ENCODE measurements at regions not wholly inside any gene's neighbourhood (a gene's known extent, or its start where the extent isn't known, plus 50 kb on each side); places are given as distances from the start of the nearest gene placed in this dataset.
"Not testable (repeated sequence)": the region's sequence is repeated elsewhere in the genome, so short reads cannot be mapped to it uniquely, and the experiment has no call there.

DNA sequence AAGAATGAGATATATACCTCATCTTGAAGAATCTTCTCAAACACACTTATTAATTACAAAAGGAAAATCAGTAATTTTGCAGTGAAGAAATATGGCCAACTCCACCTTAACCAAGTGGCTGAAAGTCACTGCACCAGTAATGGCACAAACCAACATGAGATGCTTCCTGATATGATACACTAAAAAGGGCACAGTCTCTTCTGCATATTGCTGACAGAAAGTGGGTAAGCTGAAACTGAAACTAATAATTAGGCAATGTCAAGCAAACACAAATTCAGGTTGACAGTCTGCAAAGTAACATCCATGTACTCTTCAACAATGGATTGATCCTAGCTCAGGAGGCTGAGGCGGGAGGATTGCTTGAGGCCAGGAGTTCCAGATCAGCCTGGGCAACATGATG, 56.1 kb downstream of the ZNF22 start:
- peaks cover 11% of the 10 kb centered on the region for H3K27me3 Mint-ChIP-seq
- CTCF ChIA-PET; H3K4me1 Mint-ChIP-seq; H3K4me3 Mint-ChIP-seq; H3K9me3 Mint-ChIP-seq (ENCODE audit: low read depth); intact Hi-C loops (cut with DNase I, micrococcal nuclease); POLR2A ChIA-PET; H3K36me3 Mint-ChIP-seq (ENCODE audit: low read depth); H3K27ac Mint-ChIP-seq; DNase-seq; ATAC-seq: not testable (repeated sequence)

DNA sequence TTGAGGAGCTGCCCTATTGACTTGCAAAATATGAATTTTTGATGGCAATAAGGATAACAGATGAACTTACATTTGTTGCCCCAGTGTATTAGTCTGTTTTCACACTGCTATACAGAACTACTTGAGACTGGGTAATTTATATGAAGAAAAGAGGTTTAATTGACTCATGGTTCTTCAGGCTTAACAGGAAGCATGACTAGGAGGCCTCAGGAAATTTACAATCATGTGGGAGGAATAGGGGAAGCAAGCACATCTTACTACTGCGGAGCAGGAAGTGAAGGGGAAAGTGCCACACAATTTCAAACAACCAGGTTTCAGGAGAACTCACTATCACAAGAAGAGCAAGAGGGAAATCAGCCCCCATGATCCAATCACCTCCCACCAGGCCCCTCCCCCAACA, 57.9 kb downstream of the ZNF22 start:
- Mint-ChIP-seq H3K36me3 (ENCODE audit: low read depth) (no peaks in the 10 kb centered on the region), H3K4me3 (no peak overlapping the region), H3K9me3 (ENCODE audit: low read depth) (no peaks in the 10 kb centered on the region), H3K27ac (no peak overlapping the region), H3K4me1 (peaks cover 6% of the 10 kb centered on the region), H3K27me3 (peaks cover 9% of the 10 kb centered on the region)
- DNase-seq = no peak
- intact Hi-C loops (cut with DNase I, micrococcal nuclease) = no loop called here
- no peak for ATAC-seq
- POLR2A ChIA-PET = no interaction called here
- CTCF ChIA-PET = no interaction called here

DNA sequence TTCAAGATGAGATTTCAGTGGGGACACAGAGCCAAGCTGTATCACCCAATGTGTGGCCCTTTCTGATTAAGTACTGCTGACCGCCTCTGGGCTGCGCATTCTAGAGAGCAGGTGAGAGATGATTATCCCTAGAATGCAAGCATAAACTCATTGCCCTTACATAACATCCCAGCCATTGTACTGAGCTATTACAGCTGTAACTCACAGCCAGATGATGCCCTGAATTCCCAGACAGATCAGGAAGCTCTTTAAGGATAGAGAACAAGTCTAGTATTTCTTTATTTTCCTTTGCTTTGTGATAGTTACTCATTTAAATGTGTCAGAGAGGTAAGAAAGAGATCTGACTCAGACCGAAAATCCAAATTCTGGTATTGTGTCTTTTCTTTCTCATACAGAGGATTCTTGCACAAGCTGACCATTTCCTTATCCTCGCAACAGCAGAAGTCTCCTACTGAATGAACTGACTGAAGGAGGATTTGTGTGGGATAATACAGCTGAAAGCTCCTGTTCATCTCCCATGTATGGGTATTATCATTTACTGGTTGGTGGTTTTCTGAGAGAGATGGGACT, 58.4 kb downstream of the ZNF22 start:
- ATAC-seq (peak; percentile 33), DNase-seq (no peak)
- intact Hi-C loops (cut with DNase I, micrococcal nuclease) = no loop called here
- H3K4me1 Mint-ChIP-seq = peaks cover 6% of the 10 kb centered on the region
- ChIA-PET POLR2A (no interaction called here), CTCF (no interaction called here)
- peaks cover 7% of the 10 kb centered on the region for H3K27me3 Mint-ChIP-seq
- H3K9me3 Mint-ChIP-seq (ENCODE audit: low read depth) = no peaks in the 10 kb centered on the region
- no peaks in the 10 kb centered on the region for H3K36me3 Mint-ChIP-seq (ENCODE audit: low read depth)
- H3K4me3 Mint-ChIP-seq = no peak overlapping the region
- H3K27ac Mint-ChIP-seq = no peak overlapping the region

- ChIA-PET CTCF (no interaction called here), POLR2A (no interaction called here)
- H3K4me3 Mint-ChIP-seq = no peak overlapping the region
- intact Hi-C loops (cut with DNase I, micrococcal nuclease) = no loop called here
- peaks cover 6% of the 10 kb centered on the region for H3K4me1 Mint-ChIP-seq
- ATAC-seq (no peak), DNase-seq (no peak)
- no peaks in the 10 kb centered on the region for H3K9me3 Mint-ChIP-seq (ENCODE audit: low read depth)
- H3K36me3 Mint-ChIP-seq (ENCODE audit: low read depth) = no peaks in the 10 kb centered on the region
- H3K27me3 Mint-ChIP-seq = peaks cover 6% of the 10 kb centered on the region
- H3K27ac Mint-ChIP-seq = no peak overlapping the region
These were observed 58.9 kb downstream of the ZNF22 start for GRCh38 chr10:45059632-45060031.

DNA sequence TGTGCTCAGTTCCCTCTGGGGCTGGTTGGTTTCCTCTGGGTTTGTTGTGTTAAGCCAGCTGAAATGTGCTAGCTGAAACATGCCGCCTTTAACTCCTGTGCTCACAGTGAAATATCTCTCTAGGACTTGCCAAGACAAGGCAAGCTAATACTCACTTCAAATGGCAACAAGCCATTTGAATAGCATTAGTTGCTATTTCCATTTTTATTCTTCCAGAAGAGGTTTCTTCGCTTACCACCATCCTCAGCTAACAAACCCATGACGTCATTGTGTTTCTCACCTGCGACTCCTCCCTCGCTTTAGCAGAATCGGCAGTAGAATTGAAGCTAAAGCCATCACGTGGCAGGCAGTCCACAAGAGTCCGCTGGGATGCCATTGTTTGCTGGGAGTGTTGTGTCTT, 61.3 kb downstream of the ZNF22 start:
- no peak for ATAC-seq
- peaks cover 6% of the 10 kb centered on the region for H3K4me1 Mint-ChIP-seq
- H3K4me3 Mint-ChIP-seq = no peak overlapping the region
- H3K27me3 Mint-ChIP-seq = peaks cover 7% of the 10 kb centered on the region
- ChIA-PET CTCF (interaction anchor here (1.2 kb wide), 1 partner anchor 14 kb away, joined by 4 read pairs; no protein-coding TSS in a partner anchor), POLR2A (no interaction called here)
- H3K27ac Mint-ChIP-seq = no peak overlapping the region
- H3K9me3 Mint-ChIP-seq (ENCODE audit: low read depth) = no peaks in the 10 kb centered on the region
- no peaks in the 10 kb centered on the region for H3K36me3 Mint-ChIP-seq (ENCODE audit: low read depth)
- DNase-seq = no peak
- intact Hi-C loops (cut with DNase I, micrococcal nuclease) = no loop called here

- Mint-ChIP-seq H3K4me1 (peaks cover 4% of the 10 kb centered on the region), H3K4me3 (no peak overlapping the region), H3K36me3 (ENCODE audit: low read depth) (no peaks in the 10 kb centered on the region), H3K9me3 (ENCODE audit: low read depth) (no peaks in the 10 kb centered on the region), H3K27me3 (peaks cover 5% of the 10 kb centered on the region), H3K27ac (no peak overlapping the region)
- intact Hi-C loops (cut with DNase I, micrococcal nuclease) = no loop called here
- DNase-seq (no peak), ATAC-seq (no peak)
- POLR2A ChIA-PET = no interaction called here
- CTCF ChIA-PET = no interaction called here
These were observed 63.0 kb downstream of the ZNF22 start for GRCh38 chr10:45063591-45064231.

- H3K27ac Mint-ChIP-seq = no peak overlapping the region
- H3K4me3 Mint-ChIP-seq = no peak overlapping the region
- ChIA-PET CTCF (no interaction called here), POLR2A (no interaction called here)
- ATAC-seq (no peak), DNase-seq (no peak)
- H3K9me3 Mint-ChIP-seq (ENCODE audit: low read depth) = no peaks in the 10 kb centered on the region
- intact Hi-C loops (cut with DNase I, micrococcal nuclease) = no loop called here
- no peaks in the 10 kb centered on the region for H3K4me1 Mint-ChIP-seq
- H3K27me3 Mint-ChIP-seq = peaks cover 5% of the 10 kb centered on the region
- no peaks in the 10 kb centered on the region for H3K36me3 Mint-ChIP-seq (ENCODE audit: low read depth)
These were observed 64.3 kb downstream of the ZNF22 start for GRCh38 chr10:45064998-45065397.

GRCh38 chr10:45071043-45071813, 70.5 kb downstream of the ZNF22 start:
- Mint-ChIP-seq H3K36me3 (ENCODE audit: low read depth) (no peaks in the 10 kb centered on the region), H3K27me3 (peaks cover 5% of the 10 kb centered on the region), H3K4me1 (no peaks in the 10 kb centered on the region), H3K27ac (no peak overlapping the region), H3K9me3 (ENCODE audit: low read depth) (peaks cover 11% of the 10 kb centered on the region), H3K4me3 (no peak overlapping the region)
- DNase-seq (peak; percentile 9), ATAC-seq (no peak)
- ChIA-PET POLR2A (interaction anchor here (0.7 kb wide), 1 partner anchor 477 kb away, joined by 4 read pairs; no protein-coding TSS in a partner anchor), CTCF (interaction anchor here (0.6 kb wide), 1 partner anchor 196 kb away, joined by 3 read pairs; no protein-coding TSS in a partner anchor)
- intact Hi-C loops (cut with DNase I, micrococcal nuclease) = no loop called here

DNA sequence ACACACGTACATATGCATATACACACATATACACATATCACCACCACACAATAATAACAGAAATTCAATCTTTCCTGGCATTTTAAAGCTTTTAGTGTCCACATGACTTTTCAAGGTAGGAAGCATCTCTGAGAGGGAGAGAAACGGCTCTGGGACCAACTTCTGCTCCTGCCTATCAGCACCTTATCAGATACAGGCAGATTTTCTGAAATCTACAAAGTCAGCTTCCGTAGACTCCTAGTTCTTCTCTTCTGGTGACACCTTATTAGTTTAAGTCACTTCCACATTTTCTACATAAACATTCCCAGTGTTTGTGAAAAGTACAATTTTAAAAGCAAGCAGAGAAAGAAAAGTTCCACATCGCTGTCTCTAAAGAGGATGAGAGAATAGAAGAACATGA, 74.5 kb downstream of the ZNF22 start:
- intact Hi-C loops (cut with DNase I, micrococcal nuclease) = no loop called here
- H3K27me3 Mint-ChIP-seq = peaks cover 9% of the 10 kb centered on the region
- DNase-seq (no peak), ATAC-seq (no peak)
- peaks cover 11% of the 10 kb centered on the region for H3K9me3 Mint-ChIP-seq (ENCODE audit: low read depth)
- ChIA-PET CTCF (no interaction called here), POLR2A (no interaction called here)
- H3K4me1 Mint-ChIP-seq = no peaks in the 10 kb centered on the region
- no peak overlapping the region for H3K27ac Mint-ChIP-seq
- H3K36me3 Mint-ChIP-seq (ENCODE audit: low read depth) = no peaks in the 10 kb centered on the region
- H3K4me3 Mint-ChIP-seq = no peak overlapping the region

DNA sequence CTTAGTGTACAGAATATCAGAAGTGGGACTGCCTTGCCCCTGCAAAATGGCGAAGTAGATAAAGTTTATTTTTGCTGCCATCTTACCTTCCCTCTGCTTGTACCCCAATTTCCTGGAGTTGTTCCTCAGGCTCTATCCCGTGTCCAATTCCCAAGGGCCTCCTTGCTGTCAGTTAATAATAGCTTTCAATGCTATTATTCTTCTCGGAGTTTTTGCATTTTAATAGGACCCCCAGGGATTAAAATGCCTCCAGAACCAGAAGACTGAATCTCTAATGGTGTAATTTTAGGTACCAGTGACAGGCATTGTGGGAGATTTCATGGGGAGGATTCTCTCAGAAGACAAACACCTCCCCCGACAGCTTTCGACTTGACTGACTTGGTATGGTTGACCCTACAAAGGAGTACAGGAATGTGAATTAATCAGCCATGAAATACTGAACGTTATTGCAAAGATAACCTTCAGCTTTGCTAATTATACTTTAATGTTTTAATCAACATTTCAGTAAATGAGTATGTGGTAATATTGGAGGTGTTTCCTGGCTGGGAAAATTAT, 75.2 kb downstream of the ZNF22 start:
- intact Hi-C loops (cut with DNase I, micrococcal nuclease) = no loop called here
- H3K9me3 Mint-ChIP-seq (ENCODE audit: low read depth) = peaks cover 4% of the 10 kb centered on the region
- ChIA-PET POLR2A (no interaction called here), CTCF (no interaction called here)
- H3K27me3 Mint-ChIP-seq = peaks cover 11% of the 10 kb centered on the region
- DNase-seq (no peak), ATAC-seq (no peak)
- H3K4me1 Mint-ChIP-seq = no peaks in the 10 kb centered on the region
- no peak overlapping the region for H3K4me3 Mint-ChIP-seq
- H3K36me3 Mint-ChIP-seq (ENCODE audit: low read depth) = no peaks in the 10 kb centered on the region
- H3K27ac Mint-ChIP-seq = no peak overlapping the region

DNA sequence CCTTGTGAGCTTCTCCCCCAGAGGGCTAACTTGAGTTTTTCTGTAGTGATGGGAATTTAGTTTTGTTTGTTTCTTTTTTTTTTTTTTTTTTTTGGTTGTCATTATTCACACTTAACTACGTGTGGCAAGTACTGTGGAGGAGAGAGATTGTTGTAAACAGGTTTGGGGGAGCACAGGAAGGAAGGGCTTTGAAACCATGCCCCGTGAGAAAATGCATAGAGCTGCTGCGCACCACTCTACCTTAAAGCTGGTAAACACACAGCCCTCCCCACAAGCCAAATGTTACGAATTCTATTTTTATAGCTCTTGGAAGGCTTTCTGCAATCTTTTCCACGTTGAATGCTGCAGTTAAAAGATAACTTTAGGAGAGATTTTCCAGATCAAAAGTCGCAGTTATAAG, 76.2 kb downstream of the ZNF22 start:
- ChIA-PET POLR2A (no interaction called here), CTCF (no interaction called here)
- intact Hi-C loops (cut with DNase I, micrococcal nuclease) = no loop called here
- no peak overlapping the region for H3K27ac Mint-ChIP-seq
- peaks cover 11% of the 10 kb centered on the region for H3K27me3 Mint-ChIP-seq
- H3K4me3 Mint-ChIP-seq = no peak overlapping the region
- H3K36me3 Mint-ChIP-seq (ENCODE audit: low read depth) = no peaks in the 10 kb centered on the region
- H3K4me1 Mint-ChIP-seq = no peaks in the 10 kb centered on the region
- ATAC-seq (no peak), DNase-seq (no peak)
- no peaks in the 10 kb centered on the region for H3K9me3 Mint-ChIP-seq (ENCODE audit: low read depth)

DNA sequence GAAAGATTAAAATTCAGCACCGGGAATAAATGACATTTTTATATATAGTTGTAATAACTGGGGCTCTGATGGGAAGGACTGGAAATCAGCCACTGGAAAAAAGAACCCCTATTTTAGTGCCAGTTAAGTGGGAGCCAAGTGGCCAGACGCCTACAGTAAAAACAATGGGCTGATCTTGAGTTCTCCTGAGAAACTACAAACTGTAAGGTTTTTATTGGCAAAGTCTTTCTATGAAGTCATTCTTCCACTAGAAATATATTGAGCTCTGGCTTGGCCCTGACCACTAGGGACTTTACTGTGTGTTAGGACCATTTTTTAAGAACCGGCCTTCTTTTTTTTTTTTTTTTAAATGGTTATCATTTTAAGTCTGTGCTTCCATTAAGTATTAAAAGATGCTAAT, 79.6 kb downstream of the ZNF22 start:
- POLR2A ChIA-PET = no interaction called here
- Mint-ChIP-seq H3K27me3 (peaks cover 16% of the 10 kb centered on the region), H3K27ac (no peak overlapping the region), H3K4me1 (no peaks in the 10 kb centered on the region), H3K9me3 (ENCODE audit: low read depth) (peaks cover 2% of the 10 kb centered on the region), H3K36me3 (ENCODE audit: low read depth) (no peaks in the 10 kb centered on the region), H3K4me3 (no peak overlapping the region)
- DNase-seq (no peak), ATAC-seq (no peak)
- intact Hi-C loops (cut with DNase I, micrococcal nuclease) = no loop called here
- CTCF ChIA-PET = interaction anchor here (0.6 to 1.6 kb wide), 2 partner anchors 10 to 170 kb away, joined by 4 read pairs; no protein-coding TSS in a partner anchor
